ENCODE measurements at regions not wholly inside any gene's neighbourhood (a gene's known extent, or its start where the extent isn't known, plus 50 kb on each side); places are given as distances from the start of the nearest gene placed in this dataset.

GRCh38 chr15:55108858-55109518 is 87.8 kb downstream of the RSL24D1 start:
- TF ChIP-seq ZFP3 (CRISPR knock-in tag; IDR thresholded peaks at IDR 0.05) (no peak), CSRNP3 (CRISPR knock-in tag; IDR thresholded peaks at IDR 0.05) (no peak), CREB5 (CRISPR knock-in tag; IDR thresholded peaks at IDR 0.05; ENCODE audit: low read depth) (no peak), TOX (CRISPR knock-in tag; IDR thresholded peaks at IDR 0.05; ENCODE audit: borderline replicate concordance) (no peak), PATZ1 (CRISPR knock-in tag; IDR thresholded peaks at IDR 0.05; ENCODE audit: borderline replicate concordance) (no peak), ESRRG (CRISPR knock-in tag; IDR thresholded peaks at IDR 0.05) (no peak), BACH2 (CRISPR knock-in tag; IDR thresholded peaks at IDR 0.05; ENCODE audit: borderline replicate concordance) (no peak), SNAI2 (CRISPR knock-in tag; IDR thresholded peaks at IDR 0.05) (no peak), TCF4 (CRISPR knock-in tag; IDR thresholded peaks at IDR 0.05; ENCODE audit: borderline replicate concordance) (no peak), PPARA (CRISPR knock-in tag; IDR thresholded peaks at IDR 0.05; ENCODE audit: borderline replicate concordance) (no peak), CSDC2 (CRISPR knock-in tag; IDR thresholded peaks at IDR 0.05) (no peak), ZNF70 (CRISPR knock-in tag; IDR thresholded peaks at IDR 0.05) (no peak)

Data from SK-N-SH treated with all-trans-retinoic acid at 6 μM for 48 hours (cell line).